HG02588 (cell line): ENCODE measurements at regions not wholly inside any gene's neighbourhood (a gene's known extent, or its start where the extent isn't known, plus 50 kb on each side); places are given as distances from the start of the nearest gene placed in this dataset.
"Not testable (repeated sequence)": the region's sequence is repeated elsewhere in the genome, so short reads cannot be mapped to it uniquely, and the experiment has no call there.

Experiments used
- ATAC-seq: cut with Tn5 transposase; IDR thresholded peaks from one replicate; pipeline ENCODE4 v1.9.1; 2021; ENCODE audit warnings: mild to moderate bottlenecking, moderate library complexity; ENCODE audit not compliant: unreplicated experiment

DNA sequence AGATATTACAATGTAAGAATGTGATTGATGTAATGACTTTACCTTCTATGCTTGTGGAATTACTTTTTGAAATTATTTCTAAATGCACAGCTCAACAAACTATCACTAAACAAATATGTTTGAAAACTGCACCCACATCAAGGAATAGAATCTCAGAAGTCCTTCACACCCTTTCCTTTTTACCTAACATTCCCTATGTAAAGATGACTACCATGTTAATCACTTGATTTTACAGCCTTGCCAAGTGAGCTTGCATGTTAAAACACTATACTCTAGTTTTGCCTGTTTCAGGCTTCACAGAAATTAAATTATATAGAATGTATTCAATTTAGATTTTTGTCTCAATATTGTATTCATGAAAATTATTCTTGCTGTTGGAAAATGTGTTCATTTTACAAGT, 1169.4 kb upstream of the CELF2 start:
- no peak for ATAC-seq

DNA sequence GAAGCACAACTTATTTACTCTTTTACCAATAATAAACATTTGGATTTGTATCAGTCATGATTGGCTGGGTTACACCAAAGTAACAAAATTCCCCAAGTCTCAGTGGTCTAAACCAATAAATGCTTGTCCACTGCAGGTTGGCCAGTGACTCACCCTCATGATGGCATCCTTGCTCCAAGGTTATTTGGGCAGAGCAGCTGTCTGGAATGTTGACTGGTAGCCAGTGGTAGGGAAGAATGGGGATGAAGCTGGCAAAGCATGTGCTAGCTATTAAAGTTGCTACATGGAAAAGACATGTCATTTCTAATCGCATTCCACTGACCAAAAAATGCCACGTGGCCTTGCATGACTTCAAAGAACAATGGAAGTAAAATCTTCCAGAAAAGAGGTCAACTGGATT, 1168.7 kb upstream of the CELF2 start:
- ATAC-seq, result no peak

DNA sequence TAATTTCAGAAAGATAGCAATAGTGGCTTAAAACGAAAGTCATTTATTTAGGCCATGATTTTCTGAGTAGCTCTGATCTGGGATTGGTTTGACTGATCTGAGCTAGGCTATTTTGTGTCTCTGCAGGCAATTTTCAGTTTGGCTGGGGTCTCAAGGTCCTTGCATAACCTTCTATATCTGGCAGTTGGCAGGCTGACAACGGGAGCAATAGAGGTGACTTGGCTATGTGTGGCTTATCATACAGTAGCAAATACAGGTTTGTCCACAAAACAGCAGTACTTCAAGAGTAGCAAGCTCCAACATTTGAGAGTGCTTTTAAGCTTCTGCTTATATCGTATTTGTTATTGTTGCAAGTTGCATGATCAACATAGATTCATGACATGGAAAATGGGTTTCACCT, 1167.3 kb upstream of the CELF2 start:
- ATAC-seq, result no peak

DNA sequence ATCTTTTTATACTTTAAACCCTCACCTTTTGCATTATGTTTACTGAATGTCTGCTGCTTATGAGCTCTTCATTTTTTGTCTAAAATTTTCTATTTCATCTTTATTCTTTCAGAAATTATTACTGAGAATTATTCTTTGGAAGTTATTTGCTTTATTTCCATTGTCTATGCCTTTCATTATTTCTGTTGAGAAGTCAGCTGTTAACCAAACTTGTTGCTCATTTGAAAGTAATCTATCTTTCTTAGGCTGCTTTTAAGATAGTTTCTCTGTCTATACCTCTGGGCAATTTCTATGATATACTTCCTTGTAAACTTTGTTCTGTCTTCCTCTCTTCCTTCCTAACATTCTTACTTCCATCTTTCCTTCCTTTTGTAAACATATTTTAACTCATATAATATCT, 1165.9 kb upstream of the CELF2 start:
- ATAC-seq, result no peak

DNA sequence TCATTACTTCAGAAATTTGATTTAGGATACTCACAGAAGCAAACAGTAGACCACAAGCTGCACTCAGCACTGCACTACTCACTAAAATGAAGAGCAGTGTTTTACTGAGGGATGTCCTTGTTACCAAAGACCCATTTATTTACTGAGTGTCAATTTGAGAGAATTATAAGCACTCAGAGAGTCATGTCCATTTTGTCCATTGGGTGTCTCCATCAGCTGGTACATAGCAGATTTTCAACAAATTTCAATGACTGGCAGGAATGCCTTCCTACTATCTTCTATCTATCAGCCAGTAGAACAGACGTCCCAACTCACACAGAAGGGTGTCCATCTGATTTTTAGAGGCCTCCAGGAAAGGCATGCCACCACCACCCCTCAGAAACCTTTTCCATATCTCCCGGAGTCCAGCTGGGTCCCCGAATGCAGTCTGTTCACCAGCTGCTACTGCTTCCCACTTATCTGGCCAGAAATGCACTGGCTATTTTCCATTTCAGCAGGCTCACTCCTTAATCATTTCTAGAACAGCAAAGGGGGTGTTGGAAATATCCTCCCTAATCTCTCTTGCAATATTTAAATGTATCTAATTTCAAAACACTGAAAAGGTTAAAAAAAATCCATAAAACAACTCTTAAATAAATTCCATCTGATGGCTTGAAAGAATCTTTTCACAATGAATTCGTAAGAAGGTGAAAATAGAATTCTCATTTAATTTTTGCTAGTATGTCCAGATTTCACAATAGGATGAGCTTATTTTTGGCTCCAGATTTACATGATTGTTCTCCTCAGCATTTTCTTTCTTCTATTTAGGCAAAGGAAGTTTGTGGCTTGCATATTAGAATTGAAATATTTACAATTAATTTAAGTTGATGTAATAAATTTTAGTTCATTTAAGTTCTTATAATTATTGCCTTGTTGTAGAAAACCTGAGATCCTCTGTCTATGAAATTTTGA, 1164.0 kb upstream of the CELF2 start:
- ATAC-seq, result no peak

DNA sequence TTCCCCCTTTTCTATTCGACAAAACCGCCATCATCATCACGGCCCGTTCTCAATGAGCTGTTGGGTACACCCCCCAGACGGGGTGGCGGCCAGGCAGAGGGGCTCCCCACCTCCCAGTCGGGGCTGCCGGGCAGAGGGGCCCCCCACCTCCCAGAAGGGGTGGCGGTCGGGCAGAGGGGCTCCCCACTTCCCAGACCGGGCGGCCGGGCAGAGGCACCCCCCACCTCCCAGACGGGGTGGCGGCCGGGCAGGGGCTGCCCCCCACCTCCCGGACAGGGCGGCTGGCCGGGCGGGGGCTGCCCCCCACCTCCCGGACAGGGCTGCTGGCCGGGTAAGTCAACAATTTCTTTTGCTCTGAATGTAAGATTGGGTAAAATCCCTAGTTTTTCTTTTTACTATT, 1162.2 kb upstream of the CELF2 start:
- not testable (repeated sequence) for ATAC-seq

DNA sequence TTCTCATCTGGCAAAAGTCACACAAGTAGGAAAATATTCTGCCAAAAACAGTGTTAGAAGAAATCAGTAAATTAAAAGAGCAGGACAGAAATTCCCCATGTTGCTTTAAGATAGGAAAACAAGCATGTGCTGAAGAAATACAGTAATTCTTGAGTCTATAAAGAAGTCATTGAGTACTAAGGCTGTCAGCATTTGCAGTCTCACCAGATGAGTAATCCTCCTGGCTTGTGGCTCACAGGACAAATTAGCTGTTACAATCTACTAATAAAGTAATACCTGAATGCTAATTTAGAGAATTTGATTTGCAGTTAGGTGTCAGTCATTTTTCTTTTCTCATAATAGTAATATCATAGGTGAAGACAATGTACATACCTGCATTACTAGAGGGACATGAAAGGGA, 1158.9 kb upstream of the CELF2 start:
- ATAC-seq, result no peak

DNA sequence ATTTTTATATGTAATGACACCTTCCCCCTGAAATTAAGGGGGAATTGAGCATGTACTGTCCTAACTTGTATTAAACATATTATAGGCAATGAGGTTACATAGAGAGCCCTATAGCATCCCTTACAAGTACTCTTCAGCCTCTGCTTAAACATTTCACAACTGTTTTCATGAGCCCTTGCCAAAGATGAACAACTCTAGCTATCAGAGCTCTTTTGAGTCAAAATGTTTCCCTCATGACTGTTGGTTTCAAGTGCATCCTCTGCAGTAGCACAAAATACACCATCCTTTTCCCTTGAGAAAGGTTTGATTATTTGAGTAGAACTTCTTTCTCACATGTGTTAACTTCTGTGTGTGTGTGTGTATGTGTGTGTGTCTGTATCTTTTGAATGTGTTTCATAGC, 1157.6 kb upstream of the CELF2 start:
- no peak for ATAC-seq

DNA sequence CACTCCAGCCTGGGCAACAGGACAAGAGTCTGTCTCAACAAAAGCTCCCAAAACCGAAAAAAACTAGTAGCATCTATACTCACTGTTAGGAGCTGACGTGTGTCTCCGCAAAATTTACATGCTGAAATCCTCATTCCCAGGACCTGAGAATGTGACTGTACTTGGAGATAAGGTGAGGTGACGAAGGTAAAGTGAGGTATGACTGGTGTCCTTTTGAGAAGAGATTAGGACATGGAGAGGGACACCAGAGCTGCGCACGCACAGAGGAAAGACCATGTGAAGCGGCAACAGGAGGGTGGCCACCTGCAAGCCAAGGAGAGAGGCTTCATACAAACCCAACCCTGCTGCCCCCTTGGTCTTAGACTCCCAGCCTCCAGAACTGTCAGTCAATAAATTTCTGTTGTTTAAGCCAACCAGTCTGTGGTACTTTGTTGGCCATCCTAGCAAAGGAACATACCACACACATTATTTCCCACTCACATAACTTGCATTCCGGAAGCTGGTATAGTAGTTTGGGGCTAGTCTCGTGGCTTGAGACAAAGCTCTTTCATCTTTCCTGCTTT, 1154.0 kb upstream of the CELF2 start:
- ATAC-seq, result no peak

DNA sequence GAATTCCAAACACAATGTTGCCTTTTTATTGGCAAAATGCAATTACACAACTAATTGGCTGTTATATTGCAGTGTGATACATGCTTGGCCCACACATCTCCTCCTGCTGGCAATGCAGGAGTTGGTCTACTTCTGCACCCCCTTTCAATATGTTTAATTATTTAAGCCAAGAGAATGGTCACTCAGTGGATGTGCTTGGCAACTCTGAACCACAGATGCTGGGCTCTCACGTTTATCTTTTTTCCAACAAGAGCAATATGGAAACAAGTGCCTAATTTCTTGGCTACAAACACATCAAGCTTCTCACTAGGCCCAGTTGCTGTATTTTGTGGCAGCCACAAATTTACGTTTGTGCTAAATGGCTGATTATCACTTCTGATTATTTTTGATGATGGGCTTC, 1149.2 kb upstream of the CELF2 start:
- no peak for ATAC-seq

DNA sequence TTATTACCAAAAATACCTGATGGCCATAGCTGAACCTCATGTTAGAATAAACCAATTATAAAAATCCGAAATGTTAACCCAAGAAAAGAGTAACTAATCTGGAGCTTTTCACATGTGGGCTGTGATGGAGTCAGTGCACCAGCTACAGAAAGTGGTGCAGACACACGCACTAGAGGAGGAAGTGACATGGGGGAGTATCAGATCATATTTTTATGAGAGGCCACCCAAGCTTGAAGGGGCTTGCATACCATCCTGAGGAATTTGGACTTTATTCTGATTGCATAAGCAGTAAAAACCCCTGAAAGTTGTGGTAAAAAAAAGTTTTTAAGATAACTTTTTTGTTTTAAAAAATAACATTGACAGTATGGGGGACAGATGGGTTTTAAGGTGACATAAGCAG, 1148.5 kb upstream of the CELF2 start:
- ATAC-seq, result no peak

DNA sequence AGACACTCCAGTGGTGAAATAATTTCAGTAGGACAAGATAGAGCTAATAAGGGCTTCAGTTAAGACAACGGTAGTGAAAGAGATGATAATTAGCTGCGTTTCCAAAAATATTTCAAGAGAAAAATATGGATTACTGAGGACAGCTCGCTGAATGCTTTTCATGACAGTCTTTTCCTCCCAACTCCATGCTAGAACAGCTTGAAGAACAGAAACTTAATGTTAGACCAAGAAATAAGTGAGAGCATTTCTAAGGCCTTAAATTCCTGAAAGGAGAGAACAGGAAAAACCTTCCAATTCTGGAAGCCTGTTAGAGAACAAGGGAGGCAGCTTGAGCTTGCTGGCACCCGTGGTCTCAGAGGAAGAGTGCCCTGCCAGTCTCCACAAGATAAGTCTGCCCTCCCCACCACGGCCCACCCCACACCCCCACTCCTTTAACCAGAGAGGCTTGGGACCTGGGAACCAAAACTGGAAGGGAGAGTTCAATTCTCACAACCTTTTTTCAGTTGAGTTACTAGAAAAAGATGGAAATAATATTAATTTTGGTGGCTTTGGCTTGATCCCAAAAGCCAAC, 1148.0 kb upstream of the CELF2 start:
- no peak for ATAC-seq

DNA sequence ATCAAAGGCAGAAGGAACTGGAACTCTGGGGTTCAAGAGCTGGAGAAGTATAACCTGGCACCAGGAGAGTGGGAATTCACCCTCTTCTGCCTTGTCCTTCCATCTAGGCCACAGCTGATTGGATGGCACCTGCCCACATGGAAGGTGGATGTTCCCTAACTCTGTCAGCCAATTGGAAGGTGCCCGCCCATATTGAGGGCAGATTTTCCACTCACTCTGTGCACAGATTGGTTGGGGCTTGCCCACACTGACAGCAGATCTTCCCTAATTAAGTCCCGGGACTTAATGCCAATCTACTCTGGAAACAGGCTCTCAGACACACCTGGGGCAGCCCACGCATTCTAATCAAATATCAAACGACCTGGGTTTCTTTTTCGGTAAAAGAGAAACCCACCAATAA, 1142.3 kb upstream of the CELF2 start:
- no peak for ATAC-seq

DNA sequence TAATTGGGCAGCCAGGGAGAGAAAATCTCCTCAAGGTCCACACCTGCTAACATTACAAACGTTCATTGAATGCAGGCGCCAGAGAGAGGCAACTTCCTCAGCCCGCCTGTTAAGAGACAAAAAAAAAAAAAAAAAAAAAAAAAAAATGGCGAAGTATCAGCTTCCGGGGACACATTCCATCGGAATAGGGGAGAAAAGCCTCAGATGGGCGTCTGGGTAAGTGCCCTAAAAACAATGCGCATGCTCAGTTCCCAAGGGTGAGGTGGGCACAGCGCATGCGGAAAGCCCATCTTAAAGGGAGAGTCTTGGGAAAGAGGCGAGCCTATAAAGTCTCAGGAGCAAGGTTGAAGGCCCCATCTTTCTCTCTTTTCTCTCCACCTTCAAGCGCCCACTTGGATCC, 1139.7 kb upstream of the CELF2 start:
- no peak for ATAC-seq

DNA sequence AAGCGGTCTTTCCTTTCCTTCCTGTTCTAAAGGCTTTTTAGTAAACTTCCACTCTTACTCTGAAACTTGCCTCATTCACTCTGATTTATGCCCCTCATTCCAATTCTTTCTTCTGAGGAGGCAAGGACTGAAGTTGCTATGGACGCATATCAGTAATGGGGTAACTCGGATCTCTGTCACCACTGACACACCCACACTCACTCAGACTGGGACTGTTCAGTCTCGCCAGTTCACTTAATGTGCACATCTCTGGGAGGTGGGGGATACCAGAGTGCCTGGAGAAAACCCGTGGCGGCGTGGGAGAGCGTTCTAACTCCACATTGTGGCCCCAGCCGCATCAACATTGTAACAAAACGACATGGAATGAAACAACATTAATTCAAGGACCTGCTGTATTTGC, 1139.3 kb upstream of the CELF2 start:
- ATAC-seq, result no peak

DNA sequence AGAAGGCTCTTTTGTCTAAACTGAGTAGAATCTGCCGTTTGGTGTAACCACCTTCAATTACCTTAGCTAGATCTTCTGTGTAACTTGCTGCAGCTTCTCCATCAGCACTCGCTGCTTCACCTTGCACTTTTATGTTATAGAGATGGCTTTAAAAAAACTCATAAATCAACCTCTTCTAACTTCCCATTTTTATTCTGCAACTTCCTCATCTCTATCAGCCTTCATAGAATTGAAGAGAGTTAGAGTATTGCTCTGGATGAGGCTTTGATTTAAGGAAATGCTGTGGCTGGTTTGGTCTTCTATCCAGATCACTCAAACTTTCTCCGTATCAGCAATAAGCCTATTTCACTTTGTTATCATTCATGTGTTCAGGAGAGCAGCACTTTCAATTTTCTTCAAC, 1131.9 kb upstream of the CELF2 start:
- no peak for ATAC-seq

DNA sequence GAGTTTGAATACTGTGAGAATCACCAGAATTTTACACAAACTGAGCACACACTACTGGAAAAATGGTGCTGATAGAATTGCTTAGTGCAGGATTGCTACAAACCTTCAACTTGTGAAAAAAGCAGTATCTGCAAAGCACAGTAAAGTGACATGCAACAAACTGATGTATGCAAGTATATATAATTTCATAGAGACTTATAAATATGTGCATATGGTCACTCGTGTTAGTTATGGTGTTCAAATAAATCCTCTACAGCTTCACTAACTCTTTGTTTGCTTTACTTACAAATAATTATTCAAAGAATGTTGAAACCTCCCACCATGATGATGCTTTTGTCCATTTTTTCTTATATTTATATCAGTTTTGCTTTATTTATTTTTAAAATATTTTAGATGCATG, 1130.9 kb upstream of the CELF2 start:
- ATAC-seq, result no peak

DNA sequence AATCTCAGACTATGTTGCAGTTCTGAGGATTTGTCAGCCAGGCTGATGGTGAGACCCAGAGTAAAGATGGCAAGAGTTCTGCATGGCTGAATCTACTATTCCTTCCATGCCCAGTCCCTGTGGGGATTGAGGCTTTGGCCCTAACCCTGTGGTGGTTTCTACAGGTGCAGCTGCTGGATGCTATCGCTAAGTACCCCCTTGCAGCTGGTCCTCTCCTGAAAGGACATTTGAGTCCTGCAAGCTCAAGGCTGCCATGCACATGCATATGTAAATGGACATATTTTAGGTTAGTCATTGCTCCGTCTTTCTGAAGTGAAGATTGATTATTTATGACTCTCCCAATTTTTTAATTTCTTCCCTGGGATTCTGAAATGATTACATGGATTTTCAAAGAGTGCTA, 1122.2 kb upstream of the CELF2 start:
- no peak for ATAC-seq

DNA sequence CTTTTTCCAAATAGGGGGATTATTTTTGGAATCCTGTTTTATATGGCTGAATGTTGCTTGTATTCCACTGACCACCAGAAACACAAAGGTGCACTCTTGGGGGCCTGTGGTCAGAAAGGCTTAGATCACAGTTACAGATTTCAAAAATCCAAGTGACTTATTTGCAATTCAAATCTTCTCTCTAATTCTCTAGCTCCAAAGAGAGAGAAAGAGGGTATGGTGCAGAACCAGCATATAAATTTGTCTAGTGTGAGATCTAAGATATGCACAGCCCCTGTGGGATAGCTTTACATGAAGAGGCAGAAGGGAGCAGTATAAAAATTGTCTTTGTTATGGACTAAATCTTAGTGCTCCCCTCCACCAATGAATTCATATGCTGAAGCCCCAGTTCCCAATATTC, 1121.7 kb upstream of the CELF2 start:
- no peak for ATAC-seq

DNA sequence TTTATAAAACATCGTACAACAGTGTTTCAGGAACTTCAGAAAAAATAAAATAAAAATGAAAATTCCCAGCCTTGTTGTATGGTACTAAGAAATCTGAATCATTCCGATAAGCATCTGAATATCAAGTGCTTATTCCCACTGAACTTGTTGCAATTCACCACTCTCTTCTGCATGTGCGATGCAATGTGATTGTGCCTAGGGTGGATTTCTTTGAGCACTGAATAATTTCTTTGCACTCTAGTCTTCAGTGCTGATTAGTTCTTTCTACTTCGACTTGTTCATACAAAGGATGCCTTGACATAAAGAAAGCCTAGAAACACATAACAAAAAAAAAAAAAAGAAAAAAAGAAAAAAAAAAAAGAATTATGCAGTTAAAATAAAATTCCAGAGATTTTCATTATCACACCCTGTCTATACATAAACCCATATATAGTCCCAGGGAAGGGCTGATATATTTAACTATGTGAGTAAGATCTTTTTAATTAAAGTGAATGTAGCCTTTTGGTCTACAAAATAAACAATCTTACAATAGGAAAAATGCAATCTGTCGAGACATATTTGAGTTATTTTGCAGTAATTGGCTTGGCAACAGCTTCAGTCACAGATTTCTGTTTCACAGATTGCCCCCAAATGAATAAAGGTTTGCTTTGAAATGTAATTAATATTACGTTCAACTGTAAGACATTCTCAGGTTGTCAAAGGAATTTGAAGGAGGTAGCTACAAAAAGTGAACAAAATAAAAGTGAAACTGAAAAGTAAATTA, 1118.9 kb upstream of the CELF2 start:
- no peak for ATAC-seq

DNA sequence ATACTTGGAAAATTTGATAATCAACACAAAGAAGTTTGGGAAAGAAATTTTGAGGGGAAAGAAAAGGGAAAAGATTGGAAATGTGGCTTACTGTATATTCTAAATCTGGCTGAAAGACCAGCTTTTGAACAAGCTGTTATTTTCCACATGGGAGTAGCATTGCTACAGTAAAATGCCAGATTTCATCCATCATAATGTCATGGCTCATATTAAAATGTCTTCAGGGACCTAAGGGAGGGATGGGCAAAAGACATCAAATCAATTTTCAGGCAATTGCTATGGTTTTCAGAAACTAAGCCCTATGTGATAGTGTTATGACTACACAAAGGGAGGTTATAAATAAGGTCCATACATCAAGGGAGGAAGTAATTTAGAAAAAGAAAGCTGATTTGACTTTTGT, 1116.9 kb upstream of the CELF2 start:
- ATAC-seq, result no peak

DNA sequence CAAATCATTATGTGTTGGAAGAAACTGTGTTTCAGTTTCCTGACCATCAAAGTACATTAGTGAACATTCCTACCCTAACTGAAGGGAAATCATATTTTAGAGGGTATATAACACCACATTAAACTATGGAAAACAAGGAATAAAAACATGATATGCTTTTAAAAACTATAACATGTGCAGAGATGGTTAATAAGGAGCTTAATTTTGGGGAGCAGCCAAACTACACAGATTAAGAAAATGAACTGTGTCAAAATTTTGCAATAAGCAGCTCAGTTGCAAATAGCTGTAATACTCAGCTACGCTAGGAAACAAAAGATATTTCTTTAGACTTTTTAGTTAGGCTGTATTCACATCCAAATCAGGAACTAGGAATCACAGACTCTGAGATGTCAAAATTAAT, 1115.7 kb upstream of the CELF2 start:
- ATAC-seq, result no peak
